ENCODE measurements at regions not wholly inside any gene's neighbourhood (a gene's known extent, or its start where the extent isn't known, plus 50 kb on each side); places are given as distances from the start of the nearest gene placed in this dataset.

GRCh38 chr13:104297075-104297474 is 1230.9 kb upstream of the SLC10A2 start:
- Histone ChIP-seq H3K36me3 (ENCODE audit: control insufficient read depth in 2 of 2, insufficient read depth in 1 of 2, low read length in 2 of 2) (no peaks in the 10 kb centered on the region), H3K4me1 (ENCODE audit: control insufficient read depth, insufficient read depth, low read length) (no peaks in the 10 kb centered on the region), H3K9me3 (ENCODE audit: control insufficient read depth, insufficient read depth, low read depth, low read length) (no peaks in the 10 kb centered on the region), H3K4me3 (ENCODE audit: low read depth, low read length) (no peak overlapping the region), H3K27ac (ENCODE audit: extremely low read depth, low read depth, low read length) (no peak overlapping the region)
- ChIA-PET CTCF (no interaction called here), POLR2A (no interaction called here)
- TF ChIP-seq ZNF146 (tag by site-specific recombination; IDR thresholded peaks at IDR 0.05) (no peak), ZNF184 (tag by site-specific recombination; IDR thresholded peaks at IDR 0.05) (no peak), ZBTB11 (tag by site-specific recombination; conservative IDR thresholded peaks at IDR 0.05; ENCODE audit: low read depth) (no peak), HIC1 (tag by site-specific recombination; IDR thresholded peaks at IDR 0.05) (no peak), ZNF394 (tag by site-specific recombination; IDR thresholded peaks at IDR 0.05; ENCODE audit: borderline replicate concordance) (no peak), ZNF610 (tag by site-specific recombination; IDR thresholded peaks at IDR 0.05; ENCODE audit: borderline replicate concordance) (no peak), ZBTB1 (tag by site-specific recombination; IDR thresholded peaks at IDR 0.05) (no peak), ZNF366 (tag by site-specific recombination; conservative IDR thresholded peaks at IDR 0.05) (no peak), ZNF76 (tag by site-specific recombination; IDR thresholded peaks at IDR 0.05; ENCODE audit: borderline replicate concordance, low read depth) (no peak), ZNF26 (tag by site-specific recombination; IDR thresholded peaks at IDR 0.05) (no peak), ZNF202 (tag by site-specific recombination; IDR thresholded peaks at IDR 0.05; ENCODE audit: borderline replicate concordance) (no peak)

GRCh38 chr13:104296286-104296685 is 1230.1 kb upstream of the SLC10A2 start:
- Histone ChIP-seq H3K9me3 (ENCODE audit: control insufficient read depth, insufficient read depth, low read depth, low read length) (no peaks in the 10 kb centered on the region), H3K27ac (ENCODE audit: extremely low read depth, low read depth, low read length) (no peak overlapping the region), H3K4me1 (ENCODE audit: control insufficient read depth, insufficient read depth, low read length) (no peaks in the 10 kb centered on the region), H3K4me3 (ENCODE audit: low read depth, low read length) (no peak overlapping the region), H3K36me3 (ENCODE audit: control insufficient read depth in 2 of 2, insufficient read depth in 1 of 2, low read length in 2 of 2) (no peaks in the 10 kb centered on the region)
- CTCF ChIA-PET = interaction anchor here (0.7 kb wide), 1 partner anchor 14 kb away, joined by 3 read pairs; no protein-coding TSS in a partner anchor
- POLR2A ChIA-PET = no interaction called here
- TF ChIP-seq ZNF704 (tag by site-specific recombination; IDR thresholded peaks at IDR 0.05) (no peak), ZNF596 (tag by site-specific recombination; IDR thresholded peaks at IDR 0.05) (no peak), ZNF266 (tag by site-specific recombination; IDR thresholded peaks at IDR 0.05; ENCODE audit: low read depth) (no peak), RBAK (tag by site-specific recombination; IDR thresholded peaks at IDR 0.05) (no peak), ZNF513 (tag by site-specific recombination; IDR thresholded peaks at IDR 0.05) (no peak), ZNF521 (tag by site-specific recombination; IDR thresholded peaks at IDR 0.05) (no peak), ZNF610 (tag by site-specific recombination; IDR thresholded peaks at IDR 0.05; ENCODE audit: borderline replicate concordance) (no peak), INSM2 (tag by site-specific recombination; IDR thresholded peaks at IDR 0.05) (no peak), OSR2 (tag by site-specific recombination; IDR thresholded peaks at IDR 0.05) (no peak), ZNF19 (tag by site-specific recombination; IDR thresholded peaks at IDR 0.05; ENCODE audit: low read depth) (no peak), ZBTB17 (tag by site-specific recombination; IDR thresholded peaks at IDR 0.05) (no peak), ZSCAN5A (tag by site-specific recombination; IDR thresholded peaks at IDR 0.05) (no peak)
